OCI-LY7 (cell line): ENCODE measurements at regions not wholly inside any gene's neighbourhood (a gene's known extent, or its start where the extent isn't known, plus 50 kb on each side); places are given as distances from the start of the nearest gene placed in this dataset.

ENCODE experiments used
- CTCF ChIP-seq: fragments of 200-600 bp; sonication (generic); conservative IDR thresholded peaks from 2 replicates; pipeline ENCODE4 v1.5.1; 2014; ENCODE audit warnings: mild to moderate bottlenecking, antibody characterized with exemption, low read length, moderate library complexity, mixed read lengths
- EZH2phosphoT487 ChIP-seq: fragments of 200-600 bp; sonication (generic); IDR thresholded peaks from 2 replicates; pipeline ENCODE4 v1.6.1; 2018; ENCODE audit warnings: low read depth, borderline replicate concordance, mild to moderate bottlenecking, mixed run types, antibody characterized with exemption, low read length, moderate library complexity, mixed read lengths

- TF ChIP-seq CTCF, result no peak
- no peak for TF ChIP-seq EZH2phosphoT487
Measured at GRCh38 chr13:62431852-62432251, 1016.2 kb upstream of the PCDH20 start.
